Activated effector memory CD4-positive, alpha-beta T cell treated with anti-CD3 and anti-CD28 coated beads, Interleukin-2, amount 50 U/mL, for 16 hours (primary cell): ENCODE measurements at regions not wholly inside any gene's neighbourhood (a gene's known extent, or its start where the extent isn't known, plus 50 kb on each side); places are given as distances from the start of the nearest gene placed in this dataset.

ENCODE experiments used
- DNase-seq: peaks from one replicate; pipeline ENCODE4 v3.0.0-alpha.2; 2020

GRCh38 chr11:69366591-69366990 is 72.6 kb downstream of the MYEOV start:
- no peak for DNase-seq

- peak; percentile 43 for DNase-seq
These were observed 73.4 kb downstream of the MYEOV start for GRCh38 chr11:69367211-69367964.

- DNase-seq: peak; percentile 61
These were observed 74.3 kb downstream of the MYEOV start for GRCh38 chr11:69368119-69368880.

GRCh38 chr11:69369210-69369825 is 75.4 kb downstream of the MYEOV start:
- no peak for DNase-seq

- peak; percentile 39 for DNase-seq
These were observed 76.0 kb downstream of the MYEOV start for GRCh38 chr11:69369945-69370344.

- peak; percentile 43 for DNase-seq
These were observed 77.2 kb downstream of the MYEOV start for GRCh38 chr11:69370984-69371709.

GRCh38 chr11:69371731-69372588 is 78.0 kb downstream of the MYEOV start:
- DNase-seq: peak; percentile 36

- peak; percentile 50 for DNase-seq
These were observed 78.8 kb downstream of the MYEOV start for GRCh38 chr11:69372589-69373250.

- DNase-seq: no peak
These were observed 79.3 kb downstream of the MYEOV start for GRCh38 chr11:69373251-69373635.

- DNase-seq: peak; percentile 48
These were observed 80.4 kb downstream of the MYEOV start for GRCh38 chr11:69374110-69374945.

- peak; percentile 53 for DNase-seq
These were observed 81.0 kb downstream of the MYEOV start for GRCh38 chr11:69374946-69375310.

GRCh38 chr11:69375316-69376154 is 81.6 kb downstream of the MYEOV start:
- peak; percentile 50 for DNase-seq

- DNase-seq: peak; percentile 42
These were observed 82.4 kb downstream of the MYEOV start for GRCh38 chr11:69376155-69377028.

GRCh38 chr11:69377029-69377952 is 83.3 kb downstream of the MYEOV start:
- no peak for DNase-seq

GRCh38 chr11:69377953-69378302 is 84.0 kb downstream of the MYEOV start:
- peak; percentile 58 for DNase-seq

- peak; percentile 61 for DNase-seq
These were observed 84.6 kb downstream of the MYEOV start for GRCh38 chr11:69378303-69379141.

- DNase-seq: peak; percentile 25
These were observed 86.5 kb downstream of the MYEOV start for GRCh38 chr11:69380451-69380901.
